Mammary epithelial cell (primary cell): ENCODE measurements at regions not wholly inside any gene's neighbourhood (a gene's known extent, or its start where the extent isn't known, plus 50 kb on each side); places are given as distances from the start of the nearest gene placed in this dataset.

Experiments
- CTCF ChIP-seq, 2 donors: IDR thresholded peaks in 1 of 2; conservative IDR thresholded peaks in 1 of 2; 2 replicates each; pipeline ENCODE4 v1.5.1; 2011 to 2012; ENCODE audit warnings: inconsistent platforms in 2 of 2, low read length in 2 of 2, mild to moderate bottlenecking in 2 of 2, control low read depth in 1 of 2, low read depth in 1 of 2; ENCODE audit not compliant: insufficient read depth in 1 of 2; ENCODE audit errors: extremely low read depth in 1 of 2
- EZH2 ChIP-seq: IDR thresholded peaks from 2 replicates; pipeline ENCODE4 v1.6.1; 2012; ENCODE audit warnings: low read length, inconsistent platforms, borderline replicate concordance

- TF ChIP-seq CTCF (conservative IDR thresholded peaks at IDR 0.05 in 1 of 2, IDR thresholded peaks at IDR 0.05 in 1 of 2; ENCODE audit: extremely low read depth in 1 of 2, insufficient read depth in 1 of 2, low read depth in 1 of 2, low read length in 2 of 2) = no peak
- no peak for TF ChIP-seq EZH2
Observed at GRCh38 chr2:3966470-3966869, 263.1 kb downstream of the DCDC2C start.
